Ovary (tissue), 3 donors: ENCODE measurements at regions not wholly inside any gene's neighbourhood (a gene's known extent, or its start where the extent isn't known, plus 50 kb on each side); places are given as distances from the start of the nearest gene placed in this dataset.

Source experiments
- CTCF ChIP-seq, 3 donors: fragments of 450-650 bp in 2 of 3; fragments of 200-600 bp in 1 of 3; IDR thresholded peaks; one replicate each; pipeline versions ENCODE4 v1.5.1 to v1.8.0; 2016 to 2022; ENCODE audit warnings: antibody characterized with exemption in 3 of 3, mild to moderate bottlenecking in 1 of 3
- POLR2A ChIP-seq: fragments of 450-650 bp; IDR thresholded peaks from one replicate; pipeline ENCODE4 v1.6.1; 2017; ENCODE audit warnings: antibody characterized with exemption, mild to moderate bottlenecking, moderate library complexity
- donor health status: DM: no; HTN: no; CAD: no.

GRCh38 chr3:99407257-99407656, 231.1 kb upstream of the COL8A1 start:
- TF ChIP-seq CTCF (IDR thresholded peaks at IDR 0.05) (no peak), POLR2A (no peak)
